Right atrium auricular region (tissue), 2 donors: ENCODE measurements at regions not wholly inside any gene's neighbourhood (a gene's known extent, or its start where the extent isn't known, plus 50 kb on each side); places are given as distances from the start of the nearest gene placed in this dataset.
"Not testable (repeated sequence)": the region's sequence is repeated elsewhere in the genome, so short reads cannot be mapped to it uniquely, and the experiment has no call there.

Experiments used
- DNase-seq: peaks from one replicate; pipeline ENCODE4 v3.0.0-alpha.2; 2019; ENCODE audit warnings: low spot score
- H3K27ac ChIP-seq, 2 donors: fragments of 200-600 bp; sonication (generic); 1 replicate in 1 of 2; 2 replicates in 1 of 2; pipeline ENCODE4 v1.5.1; 2016 to 2019
- H3K27me3 ChIP-seq, 2 donors: fragments of 200-600 bp; sonication (generic); one replicate each; pipeline versions ENCODE4 v1.5.1 to v1.6.0; 2017 to 2019
- H3K36me3 ChIP-seq: fragments of 200-600 bp; sonication (generic); one replicate; pipeline ENCODE4 v1.5.1; 2016
- H3K4me1 ChIP-seq, 2 donors: fragments of 200-600 bp; sonication (generic); one replicate each; pipeline versions ENCODE4 v1.5.1 to v1.6.0; 2017 to 2019
- H3K4me3 ChIP-seq, 2 donors: fragments of 200-600 bp; sonication (generic); 1 replicate in 1 of 2; 2 replicates in 1 of 2; pipeline ENCODE4 v1.5.1; 2017 to 2019; ENCODE audit warnings: mild to moderate bottlenecking in 1 of 2, moderate library complexity in 1 of 2
- H3K9me3 ChIP-seq, 2 donors: fragments of 200-600 bp; sonication (generic); one replicate each; pipeline ENCODE4 v1.5.1; 2019
- TF ChIP-seq, protein P1 (sequence below), 2 donors: fragments of 200-600 bp; sonication (generic); IDR thresholded peaks; one replicate each; pipeline ENCODE4 v1.5.1; 2019; ENCODE audit warnings: antibody characterized with exemption in 2 of 2

DNA sequence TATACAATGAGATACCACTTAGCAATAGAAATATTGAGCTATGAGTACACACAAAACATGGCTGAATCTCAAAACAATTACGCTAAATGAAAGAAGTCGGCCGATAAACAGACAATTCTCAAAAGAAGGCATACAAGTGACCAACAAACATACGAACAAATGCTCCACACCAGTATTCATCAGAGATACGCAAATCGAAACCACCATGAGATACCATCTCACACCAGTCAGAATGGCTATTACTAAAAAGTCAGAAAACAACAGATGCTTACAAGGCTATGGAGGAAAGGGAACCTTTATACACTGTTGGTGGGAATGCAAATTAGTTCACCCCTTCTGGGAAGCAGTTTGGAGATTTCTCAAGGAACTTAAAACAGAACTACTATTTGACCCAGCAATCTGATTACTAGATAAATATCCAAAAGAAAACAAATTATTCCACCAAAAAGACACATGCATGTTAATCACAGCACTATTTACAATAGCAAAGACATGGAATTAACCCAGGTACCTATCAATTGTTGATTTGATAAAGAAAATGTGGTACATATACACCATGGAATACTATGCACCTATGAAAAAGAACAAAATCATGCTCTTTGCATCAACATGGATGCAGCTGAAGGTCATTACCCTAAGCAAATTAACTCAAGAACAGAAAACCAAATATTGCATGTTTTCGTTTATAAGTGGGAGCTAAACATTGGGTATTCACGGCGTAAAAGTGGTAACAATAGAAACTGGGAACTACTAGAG, 90.9 kb upstream of the GRAMD1B start:
- H3K27me3 ChIP-seq = no peaks in the 10 kb centered on the region
- H3K4me1 ChIP-seq = no peaks in the 10 kb centered on the region
- H3K9me3 ChIP-seq = no peaks in the 10 kb centered on the region
- H3K4me3 ChIP-seq = no peak overlapping the region
- no peak overlapping the region for H3K27ac ChIP-seq
- TF ChIP-seq, protein P1, sequence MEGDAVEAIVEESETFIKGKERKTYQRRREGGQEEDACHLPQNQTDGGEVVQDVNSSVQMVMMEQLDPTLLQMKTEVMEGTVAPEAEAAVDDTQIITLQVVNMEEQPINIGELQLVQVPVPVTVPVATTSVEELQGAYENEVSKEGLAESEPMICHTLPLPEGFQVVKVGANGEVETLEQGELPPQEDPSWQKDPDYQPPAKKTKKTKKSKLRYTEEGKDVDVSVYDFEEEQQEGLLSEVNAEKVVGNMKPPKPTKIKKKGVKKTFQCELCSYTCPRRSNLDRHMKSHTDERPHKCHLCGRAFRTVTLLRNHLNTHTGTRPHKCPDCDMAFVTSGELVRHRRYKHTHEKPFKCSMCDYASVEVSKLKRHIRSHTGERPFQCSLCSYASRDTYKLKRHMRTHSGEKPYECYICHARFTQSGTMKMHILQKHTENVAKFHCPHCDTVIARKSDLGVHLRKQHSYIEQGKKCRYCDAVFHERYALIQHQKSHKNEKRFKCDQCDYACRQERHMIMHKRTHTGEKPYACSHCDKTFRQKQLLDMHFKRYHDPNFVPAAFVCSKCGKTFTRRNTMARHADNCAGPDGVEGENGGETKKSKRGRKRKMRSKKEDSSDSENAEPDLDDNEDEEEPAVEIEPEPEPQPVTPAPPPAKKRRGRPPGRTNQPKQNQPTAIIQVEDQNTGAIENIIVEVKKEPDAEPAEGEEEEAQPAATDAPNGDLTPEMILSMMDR (IDR thresholded peaks at IDR 0.05) = no peak
- no peaks in the 10 kb centered on the region for H3K36me3 ChIP-seq
- DNase-seq = no peak

DNA sequence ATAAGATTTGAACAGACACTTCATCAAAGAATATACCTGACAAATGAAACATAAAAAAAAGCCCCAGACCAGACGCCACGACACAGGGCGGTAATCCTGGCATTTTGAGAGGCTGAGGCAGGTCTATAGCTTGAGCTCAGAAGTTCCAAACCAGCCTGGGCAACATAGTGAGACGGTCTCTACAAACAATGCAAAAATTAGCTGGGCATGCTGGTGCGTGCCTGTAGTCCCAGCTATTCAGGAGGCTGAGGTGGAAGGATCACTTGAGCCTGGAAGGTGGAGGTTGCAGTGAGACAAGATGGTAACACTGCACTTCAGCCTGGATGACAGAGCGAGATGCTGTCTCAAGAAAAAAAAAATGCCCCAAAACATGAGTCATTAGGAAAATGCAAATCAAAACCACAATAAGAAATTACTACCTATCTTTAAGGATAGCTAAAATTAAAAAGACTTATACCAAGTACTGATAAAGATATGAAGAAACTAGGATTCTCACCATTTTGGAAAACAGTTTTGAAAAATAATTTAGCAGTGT, 91.7 kb upstream of the GRAMD1B start:
- no peak overlapping the region for H3K27ac ChIP-seq
- no peak overlapping the region for H3K4me3 ChIP-seq
- H3K27me3 ChIP-seq = no peaks in the 10 kb centered on the region

DNA sequence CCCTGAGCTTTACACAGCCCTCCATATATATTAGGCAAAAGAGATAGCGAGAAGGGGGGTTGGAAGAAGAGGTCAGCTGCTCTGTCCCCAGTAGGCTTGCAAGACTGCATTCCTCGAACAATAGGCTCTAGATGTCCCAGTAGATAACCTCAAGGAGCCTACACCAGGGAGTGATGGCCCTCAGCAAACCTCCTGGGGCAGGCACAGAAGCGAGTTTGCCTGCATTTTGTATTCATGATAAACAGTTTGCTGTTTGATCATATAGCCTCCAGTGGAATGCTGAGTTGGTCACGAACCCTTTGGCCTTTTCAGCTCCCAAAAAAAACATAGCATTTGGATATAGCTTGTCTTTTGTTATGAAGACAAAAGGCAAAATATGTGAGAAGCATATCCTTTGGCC, 95.1 kb upstream of the GRAMD1B start:
- Histone ChIP-seq H3K27ac (no peak overlapping the region), H3K4me3 (no peak overlapping the region), H3K9me3 (no peaks in the 10 kb centered on the region), H3K4me1 (peaks cover 0 to 14% of the 10 kb centered on the region in 2 donors), H3K27me3 (no peaks in the 10 kb centered on the region), H3K36me3 (no peaks in the 10 kb centered on the region)
- TF ChIP-seq, protein P1 (IDR thresholded peaks at IDR 0.05) = no peak
- no peak for DNase-seq

More for the DNA sequence above, 91.7 kb upstream of the GRAMD1B start:
- no peak for DNase-seq
- Histone ChIP-seq H3K4me1 (no peaks in the 10 kb centered on the region), H3K9me3 (no peaks in the 10 kb centered on the region), H3K36me3 (no peaks in the 10 kb centered on the region)
- TF ChIP-seq, protein P1 (IDR thresholded peaks at IDR 0.05) = no peak

DNA sequence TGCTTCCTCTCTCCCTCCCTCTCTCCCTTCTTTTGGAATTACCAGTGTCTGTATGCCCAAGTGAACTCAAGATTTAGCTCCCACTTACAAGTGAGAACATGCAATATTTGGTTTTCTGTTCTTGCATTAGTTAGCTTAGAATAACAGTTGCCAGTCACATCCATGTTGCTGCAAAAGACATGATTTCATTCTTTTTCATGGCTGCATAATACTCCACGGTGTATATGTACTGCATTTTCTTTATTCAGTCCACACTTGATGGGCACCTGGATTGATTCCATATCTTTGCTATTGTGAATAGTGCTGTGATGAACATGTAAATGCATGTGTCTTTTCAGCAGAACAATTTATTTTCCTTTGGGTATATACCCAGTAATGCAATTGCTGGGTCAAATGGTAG, 97.5 kb upstream of the GRAMD1B start:
- H3K27me3 ChIP-seq, DNase-seq, H3K4me3 ChIP-seq, H3K36me3 ChIP-seq, H3K9me3 ChIP-seq, H3K27ac ChIP-seq: not testable (repeated sequence)
- H3K4me1 ChIP-seq = peaks cover 0 to 19% of the 10 kb centered on the region in 2 donors

DNA sequence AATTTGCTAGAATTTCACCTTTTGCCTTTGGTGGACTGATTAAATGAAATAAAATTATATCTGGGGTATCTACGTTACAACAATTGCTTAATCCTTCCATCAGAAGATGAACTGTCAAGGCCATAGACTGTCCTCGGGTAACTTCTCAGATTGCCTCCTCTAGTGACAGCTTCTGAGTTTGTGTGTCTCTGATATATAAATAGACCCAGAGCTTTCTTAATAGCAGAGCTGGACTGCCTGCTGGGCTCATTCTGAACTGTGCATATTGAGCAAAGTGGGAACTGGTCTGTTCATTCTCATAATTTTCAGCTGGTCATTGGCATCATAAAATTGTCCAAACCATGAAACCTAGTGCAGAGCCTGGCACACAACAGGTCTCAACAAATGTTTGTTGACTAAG, 99.1 kb upstream of the GRAMD1B start:
- DNase-seq = no peak
- Histone ChIP-seq H3K9me3 (no peaks in the 10 kb centered on the region), H3K27me3 (no peaks in the 10 kb centered on the region), H3K36me3 (no peaks in the 10 kb centered on the region), H3K4me1 (peaks cover 0 to 19% of the 10 kb centered on the region in 2 donors), H3K4me3 (no peak overlapping the region), H3K27ac (peak overlapping the region; percentile 21 to 45)
- TF ChIP-seq, protein P1 (IDR thresholded peaks at IDR 0.05) = no peak

DNA sequence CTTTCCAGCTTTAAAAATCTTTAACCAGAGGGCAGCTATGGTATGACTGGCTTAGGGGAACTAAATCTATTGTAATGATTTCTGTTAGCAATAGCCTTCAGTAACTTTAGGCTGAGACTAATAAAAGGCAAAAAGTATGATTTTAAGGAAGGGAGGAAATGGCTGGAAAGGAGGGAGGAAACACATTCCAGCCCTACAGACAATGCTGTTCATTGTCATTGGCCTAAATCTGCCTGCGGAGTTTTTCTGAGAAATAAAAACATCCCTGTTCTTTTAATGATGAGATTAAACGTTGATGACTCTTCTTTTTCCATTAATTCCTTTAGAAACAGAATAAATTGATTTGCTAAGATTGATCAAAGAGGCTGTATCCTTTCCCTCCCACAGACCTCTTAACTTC, 99.6 kb upstream of the GRAMD1B start:
- Histone ChIP-seq H3K4me1 (peaks cover 0 to 19% of the 10 kb centered on the region in 2 donors), H3K36me3 (no peaks in the 10 kb centered on the region), H3K27me3 (no peaks in the 10 kb centered on the region), H3K9me3 (no peaks in the 10 kb centered on the region), H3K27ac (peak overlapping the region; percentile 21 to 45), H3K4me3 (no peak overlapping the region)
- DNase-seq = no peak
- TF ChIP-seq, protein P1 (IDR thresholded peaks at IDR 0.05) = no peak
